GM21619 (cell line): ENCODE measurements at regions not wholly inside any gene's neighbourhood (a gene's known extent, or its start where the extent isn't known, plus 50 kb on each side); places are given as distances from the start of the nearest gene placed in this dataset.

Experiments
- ATAC-seq: cut with Tn5 transposase; IDR thresholded peaks from one replicate; pipeline ENCODE4 v1.9.1; 2021; ENCODE audit not compliant: unreplicated experiment

GRCh38 chr4:84441758-84442377 lies 57.2 kb downstream of the NKX6-1 start:
- ATAC-seq = no peak

- no peak for ATAC-seq
Measured at GRCh38 chr4:84439996-84440395, 59.1 kb downstream of the NKX6-1 start.

- ATAC-seq = no peak
Measured at GRCh38 chr4:84436812-84437211, 62.3 kb downstream of the NKX6-1 start.

GRCh38 chr4:84434344-84434743 lies 64.7 kb downstream of the NKX6-1 start:
- ATAC-seq = no peak

- ATAC-seq = no peak
Measured at GRCh38 chr4:84433633-84434222, 65.4 kb downstream of the NKX6-1 start.

GRCh38 chr4:84432713-84433112 lies 66.4 kb downstream of the NKX6-1 start:
- ATAC-seq = no peak

- no peak for ATAC-seq
Measured at GRCh38 chr4:84420608-84421007, 78.5 kb downstream of the NKX6-1 start.

- ATAC-seq = no peak
Measured at GRCh38 chr4:84419201-84419600, 79.9 kb downstream of the NKX6-1 start.

- ATAC-seq = no peak
Measured at GRCh38 chr4:84417997-84418709, 80.9 kb downstream of the NKX6-1 start.

GRCh38 chr4:84413976-84414375 lies 85.1 kb downstream of the NKX6-1 start:
- ATAC-seq = no peak

- no peak for ATAC-seq
Measured at GRCh38 chr4:84413480-84413879, 85.6 kb downstream of the NKX6-1 start.

GRCh38 chr4:84412062-84412461 lies 87.0 kb downstream of the NKX6-1 start:
- no peak for ATAC-seq

- ATAC-seq = no peak
Measured at GRCh38 chr4:84407554-84408407, 91.3 kb downstream of the NKX6-1 start.

GRCh38 chr4:84403656-84404055 lies 95.4 kb downstream of the NKX6-1 start:
- no peak for ATAC-seq

GRCh38 chr4:84401701-84402306 lies 97.3 kb downstream of the NKX6-1 start:
- ATAC-seq = no peak

GRCh38 chr4:84394386-84394785 lies 104.7 kb downstream of the NKX6-1 start:
- ATAC-seq = no peak

- no peak for ATAC-seq
Measured at GRCh38 chr4:84392951-84393590, 106.0 kb downstream of the NKX6-1 start.

GRCh38 chr4:84389406-84389805 lies 109.7 kb downstream of the NKX6-1 start:
- ATAC-seq = no peak

- no peak for ATAC-seq
Measured at GRCh38 chr4:84385203-84385602, 113.9 kb downstream of the NKX6-1 start.

GRCh38 chr4:84384801-84385200 lies 114.3 kb downstream of the NKX6-1 start:
- ATAC-seq = no peak

GRCh38 chr4:84381759-84382158 lies 117.3 kb downstream of the NKX6-1 start:
- ATAC-seq = no peak
